Fibroblast of lung (primary cell): ENCODE measurements at regions not wholly inside any gene's neighbourhood (a gene's known extent, or its start where the extent isn't known, plus 50 kb on each side); places are given as distances from the start of the nearest gene placed in this dataset.
A peak's percentile ranks its signal among the peaks of the same experiment; 100 is the strongest.

ENCODE experiments used
- DNase-seq, 2 donors: peaks; one replicate each; pipeline versions ENCODE4 v3.0.0 to v3.0.0-alpha.2; 2010; ENCODE audit warnings: low read depth in 2 of 2
- H2AFZ ChIP-seq: 2 replicates; pipeline ENCODE4 v1.5.1; 2012; ENCODE audit warnings: low read length, control low read depth, inconsistent platforms
- H3K27ac ChIP-seq: 2 replicates; pipeline ENCODE4 v1.5.1; 2011; ENCODE audit warnings: low read length, control low read depth; ENCODE audit not compliant: insufficient read depth
- H3K27me3 ChIP-seq: 2 replicates; pipeline ENCODE4 v1.5.1; 2011; ENCODE audit warnings: mild to moderate bottlenecking, low read length; ENCODE audit not compliant: control insufficient read depth, insufficient read depth
- H3K36me3 ChIP-seq: 2 replicates; pipeline ENCODE4 v1.5.1; 2011; ENCODE audit warnings: low read length; ENCODE audit not compliant: control insufficient read depth, insufficient read depth
- H3K4me1 ChIP-seq: 2 replicates; pipeline ENCODE4 v1.5.1; 2011; ENCODE audit warnings: low read length; ENCODE audit not compliant: control insufficient read depth, insufficient read depth; ENCODE audit errors: extremely low read depth
- H3K4me2 ChIP-seq: 2 replicates; pipeline ENCODE4 v1.5.1; 2011; ENCODE audit warnings: low read length, control low read depth; ENCODE audit not compliant: insufficient read depth; ENCODE audit errors: extremely low read depth
- H3K4me3 ChIP-seq, 4 experiments: fragments of 200-600 bp in 1 of 4; sonication (generic) in 1 of 4; replicated peaks in 1 of 4; 2 replicates each; pipeline ENCODE4 v1.5.1; 2011 to 2016; ENCODE audit warnings: low read length in 4 of 4, low read depth in 3 of 4, mild to moderate bottlenecking in 3 of 4, control low read depth in 2 of 4, inconsistent platforms in 1 of 4, mixed read lengths in 1 of 4; ENCODE audit not compliant: insufficient read depth in 1 of 4; ENCODE audit errors: control extremely low read depth in 1 of 4
- H3K79me2 ChIP-seq: 2 replicates; pipeline ENCODE4 v1.5.1; 2012; ENCODE audit warnings: mild to moderate bottlenecking, low read length, inconsistent platforms; ENCODE audit not compliant: control insufficient read depth, insufficient read depth
- H3K9ac ChIP-seq: 2 replicates; pipeline ENCODE4 v1.5.1; 2011; ENCODE audit warnings: mild to moderate bottlenecking, low read length, control low read depth; ENCODE audit not compliant: insufficient read depth
- H3K9me3 ChIP-seq: 2 replicates; pipeline ENCODE4 v1.5.1; 2012; ENCODE audit warnings: low read depth, low read length; ENCODE audit not compliant: control insufficient read depth, insufficient read depth
- H4K20me1 ChIP-seq: 2 replicates; pipeline ENCODE4 v1.5.1; 2011; ENCODE audit warnings: low read length; ENCODE audit not compliant: control insufficient read depth, insufficient read depth; ENCODE audit errors: extremely low read depth
- CTCF ChIP-seq, 2 donors: IDR thresholded peaks in 1 of 2; conservative IDR thresholded peaks in 1 of 2; 1 replicate in 1 of 2; 2 replicates in 1 of 2; pipeline ENCODE4 v1.5.1; 2011 to 2012; ENCODE audit warnings: low read length in 2 of 2, control low read depth in 1 of 2, inconsistent platforms in 1 of 2, low read depth in 1 of 2, mild to moderate bottlenecking in 1 of 2
- EZH2 ChIP-seq: IDR thresholded peaks from 2 replicates; pipeline ENCODE4 v1.5.1; 2012; ENCODE audit warnings: low read length, control low read depth, mild to moderate bottlenecking; ENCODE audit errors: missing control alignments

DNA sequence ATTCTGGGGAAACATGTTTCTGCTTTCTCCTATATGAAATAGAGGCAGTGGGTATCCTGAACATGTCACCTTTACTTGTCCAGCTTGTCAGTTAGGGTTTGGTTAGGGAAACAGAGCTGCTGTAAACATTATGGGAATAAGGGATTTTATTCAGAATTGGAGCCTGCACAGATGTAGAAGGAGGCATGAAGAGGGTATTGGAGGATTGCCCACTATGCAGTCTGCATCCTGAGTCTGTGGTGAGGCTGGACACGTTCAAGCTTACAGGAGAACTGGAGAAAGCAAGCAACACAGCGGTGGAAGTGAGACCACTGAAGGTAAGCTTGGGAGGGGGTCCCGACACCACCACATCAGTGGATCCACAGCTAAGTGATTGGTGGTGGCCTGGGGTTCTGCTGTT, 443.0 kb upstream of the TNP1 start:
- Histone ChIP-seq H3K4me2 (no peak overlapping the region), H3K36me3 (no peaks in the 10 kb centered on the region), H3K4me3 (no peak overlapping the region), H3K9ac (no peak overlapping the region), H3K79me2 (no peaks in the 10 kb centered on the region), H3K27ac (no peak overlapping the region), H3K9me3 (no peaks in the 10 kb centered on the region), H2AFZ (no peak overlapping the region), H3K27me3 (no peaks in the 10 kb centered on the region), H4K20me1 (no peaks in the 10 kb centered on the region), H3K4me1 (no peaks in the 10 kb centered on the region)
- TF ChIP-seq CTCF (conservative IDR thresholded peaks at IDR 0.05 in 1 of 2, IDR thresholded peaks at IDR 0.05 in 1 of 2; ENCODE audit: low read depth in 1 of 2, low read length in 2 of 2), result no peak
- TF ChIP-seq EZH2, result no peak
- DNase-seq, result no peak

GRCh38 chr2:217301142-217301925, 441.5 kb upstream of the TNP1 start:
- H3K36me3 ChIP-seq, result no peaks in the 10 kb centered on the region
- TF ChIP-seq CTCF (conservative IDR thresholded peaks at IDR 0.05 in 1 of 2, IDR thresholded peaks at IDR 0.05 in 1 of 2; ENCODE audit: low read depth in 1 of 2, low read length in 2 of 2) (no peak), EZH2 (no peak)

GRCh38 chr2:217299590-217299989, 439.7 kb upstream of the TNP1 start:
- H3K27ac ChIP-seq, result no peak overlapping the region
- H3K4me1 ChIP-seq, result no peaks in the 10 kb centered on the region
- no peaks in the 10 kb centered on the region for H4K20me1 ChIP-seq
- no peaks in the 10 kb centered on the region for H3K79me2 ChIP-seq
- DNase-seq, result peak in 1 of 2 donors; percentile 33
- H2AFZ ChIP-seq, result no peak overlapping the region
- H3K4me2 ChIP-seq, result no peak overlapping the region
- no peak overlapping the region for H3K9ac ChIP-seq
- H3K36me3 ChIP-seq, result no peaks in the 10 kb centered on the region
- H3K27me3 ChIP-seq, result no peaks in the 10 kb centered on the region
- TF ChIP-seq EZH2 (no peak), CTCF (conservative IDR thresholded peaks at IDR 0.05 in 1 of 2, IDR thresholded peaks at IDR 0.05 in 1 of 2; ENCODE audit: low read depth in 1 of 2, low read length in 2 of 2) (no peak)
- H3K4me3 ChIP-seq, result no peak overlapping the region
- H3K9me3 ChIP-seq, result no peaks in the 10 kb centered on the region

More at GRCh38 chr2:217301142-217301925, 441.5 kb upstream of the TNP1 start:
- Histone ChIP-seq H3K4me1 (no peaks in the 10 kb centered on the region), H3K9ac (no peak overlapping the region), H3K79me2 (no peaks in the 10 kb centered on the region), H3K4me2 (no peak overlapping the region), H3K27ac (no peak overlapping the region), H3K9me3 (no peaks in the 10 kb centered on the region), H3K27me3 (no peaks in the 10 kb centered on the region), H2AFZ (no peak overlapping the region), H3K4me3 (no peak overlapping the region), H4K20me1 (no peaks in the 10 kb centered on the region)
- no peak for DNase-seq
